ENCODE measurements at regions not wholly inside any gene's neighbourhood (a gene's known extent, or its start where the extent isn't known, plus 50 kb on each side); places are given as distances from the start of the nearest gene placed in this dataset.
"Not testable (repeated sequence)": the region's sequence is repeated elsewhere in the genome, so short reads cannot be mapped to it uniquely, and the experiment has no call there.

DNA sequence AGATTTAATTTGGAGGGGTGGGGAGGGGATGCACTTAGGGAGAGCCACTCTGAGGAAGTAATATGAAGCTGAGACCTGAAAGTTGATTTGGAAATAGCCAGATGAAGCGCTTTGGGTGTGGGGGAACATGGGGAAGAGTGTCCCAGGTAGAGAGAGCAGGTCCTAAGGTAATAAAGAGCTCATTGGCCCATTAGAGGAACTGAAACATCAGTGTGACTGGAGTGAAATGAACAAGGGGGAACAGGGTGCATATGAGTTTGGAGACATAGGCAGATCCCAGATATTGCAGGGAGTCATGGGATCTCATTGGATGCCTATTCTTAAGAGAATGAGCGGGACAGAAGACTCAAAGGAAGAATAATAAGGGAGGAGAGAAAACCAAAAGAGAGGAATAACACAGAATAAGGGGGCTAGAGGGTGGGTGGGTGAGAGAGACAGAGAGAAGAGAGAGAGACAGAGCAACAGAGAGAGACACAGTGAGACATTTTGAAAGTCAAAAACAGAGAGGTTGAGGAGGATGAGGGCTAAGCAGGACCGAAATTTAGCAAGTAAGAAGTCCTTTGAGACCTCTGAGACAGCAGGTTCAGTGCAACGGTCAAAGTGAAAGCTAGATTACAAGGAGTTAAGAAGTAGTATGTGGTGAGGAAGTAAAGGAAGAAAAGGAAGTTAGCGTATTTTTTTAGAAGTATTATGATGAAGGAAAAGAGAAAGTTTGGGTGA, 54.1 kb upstream of the NOTCH2NLA start:
- DNase-seq (ENCODE audit: low read depth in 2 of 2): not testable (repeated sequence)

DNA sequence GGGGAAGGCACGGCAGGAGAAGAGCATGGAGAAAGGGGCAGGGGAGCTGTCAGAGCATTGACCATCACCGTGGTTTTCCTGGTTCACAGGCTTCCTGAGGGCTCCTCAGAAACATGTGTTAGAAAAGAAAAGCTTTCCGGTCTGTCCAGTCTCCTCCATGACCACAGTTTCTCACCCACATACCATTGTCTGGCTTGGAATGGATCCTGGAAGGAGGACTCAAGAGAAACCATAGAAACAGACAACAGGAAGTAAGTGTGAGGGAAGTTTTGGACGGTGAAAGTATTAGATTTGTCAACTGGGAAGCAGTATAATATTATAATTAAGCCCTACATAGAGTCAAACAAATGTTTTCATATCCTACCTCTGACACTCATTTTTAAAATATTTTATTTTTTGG, 52.7 kb upstream of the NOTCH2NLA start:
- not testable (repeated sequence) for DNase-seq (ENCODE audit: low read depth in 2 of 2)

DNA sequence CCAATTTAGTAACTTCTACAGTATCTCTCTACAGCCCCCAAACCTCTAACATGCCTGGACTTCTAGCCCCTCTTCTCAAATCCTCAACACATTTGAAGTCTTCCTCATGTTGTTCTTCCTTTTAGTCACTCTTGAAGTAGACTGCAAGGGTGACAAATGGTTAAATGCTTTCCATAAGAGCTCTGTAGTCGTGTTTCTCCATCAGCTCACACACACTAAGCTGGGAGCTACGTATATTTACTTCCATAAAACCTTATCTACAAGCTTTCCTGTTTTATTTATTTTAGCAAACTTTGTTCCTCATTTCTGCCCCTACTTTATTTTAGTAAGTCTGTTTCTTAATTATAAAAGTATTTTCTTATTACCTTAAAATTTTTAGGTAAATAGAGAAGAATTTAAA, 49.9 kb upstream of the NOTCH2NLA start:
- DNase-seq (ENCODE audit: low read depth in 2 of 2): not testable (repeated sequence)

Measured in fibroblast of skin of left quadriceps (primary cell).